B cell (primary cell): ENCODE measurements at regions not wholly inside any gene's neighbourhood (a gene's known extent, or its start where the extent isn't known, plus 50 kb on each side); places are given as distances from the start of the nearest gene placed in this dataset.

Source experiments
- ATAC-seq: fragments of 200-7000 bp; cut with Tn5 transposase; one replicate; pipeline ENCODE4 v1.10.0; 2021; ENCODE audit warnings: low read depth, mild to moderate bottlenecking, moderate number of reproducible peaks, moderate library complexity
- CTCF ChIA-PET: fragments of 350-600 bp; sonication (Branson Sonifier 250); formaldehyde crosslinking; loops from one replicate; lab custom pipeline; 2021; ENCODE audit warnings: antibody characterized with exemption, inconsistent platforms; lab: Charles Lee
- POLR2A ChIA-PET: fragments of 350-600 bp; sonication (Branson Sonifier 250); formaldehyde crosslinking; loops from one replicate; lab custom pipeline; 2021; ENCODE audit warnings: antibody characterized with exemption; lab: Charles Lee
- DNase-seq: peaks from one replicate; pipeline ENCODE4 v3.0.0; 2013
- H2AFZ ChIP-seq: 2 replicates; pipeline ENCODE4 v1.6.1; 2012; ENCODE audit warnings: mild to moderate bottlenecking, low read depth, low read length; ENCODE audit not compliant: insufficient read depth, poor library complexity, severe bottlenecking
- H3K27ac ChIP-seq, 2 donors: 1 replicate in 1 of 2; 2 replicates in 1 of 2; pipeline ENCODE4 v1.5.1; 2012 to 2013; ENCODE audit warnings: low read length in 2 of 2, mild to moderate bottlenecking in 2 of 2, moderate library complexity in 1 of 2
- H3K27me3 ChIP-seq, 4 experiments: fragments of 200-600 bp in 1 of 4; sonication (generic) in 1 of 4; replicated peaks in 1 of 4; 1 replicate in 2 of 4; 2 replicates in 2 of 4; pipeline versions ENCODE4 v1.6.1 to v1.7.0; 2013 to 2016; ENCODE audit warnings: low read length in 3 of 4, mild to moderate bottlenecking in 2 of 4, mixed read lengths in 1 of 4, moderate library complexity in 1 of 4; ENCODE audit not compliant: insufficient read depth in 4 of 4, control insufficient read depth in 3 of 4; ENCODE audit errors: control extremely low read depth in 1 of 4
- H3K36me3 ChIP-seq, 2 experiments: replicated peaks in 1 of 2; 1 replicate in 1 of 2; 2 replicates in 1 of 2; pipeline versions ENCODE4 v1.6.1 to v1.7.1; 2013; ENCODE audit warnings: low read length in 1 of 2; ENCODE audit not compliant: insufficient read depth in 2 of 2, control insufficient read depth in 1 of 2; ENCODE audit errors: control extremely low read depth in 1 of 2, extremely low read depth in 1 of 2
- H3K4me1 ChIP-seq, 2 donors: fragments of 200-600 bp in 1 of 2; sonication (generic) in 1 of 2; 1 replicate in 1 of 2; 2 replicates in 1 of 2; pipeline versions ENCODE4 v1.5.1 to v1.6.1; 2013 to 2017; ENCODE audit warnings: low read length in 2 of 2; ENCODE audit not compliant: control insufficient read depth in 2 of 2, insufficient read depth in 2 of 2
- H3K4me2 ChIP-seq: replicated peaks from 2 replicates; pipeline ENCODE3; 2012; ENCODE audit warnings: mild to moderate bottlenecking, low read depth, low read length; ENCODE audit not compliant: poor library complexity, severe bottlenecking
- H3K4me3 ChIP-seq, 5 experiments: fragments of 200-600 bp in 1 of 5; sonication (generic) in 1 of 5; 1 replicate in 3 of 5; 2 replicates in 2 of 5; pipeline versions ENCODE4 v1.5.1 to v1.7.0; 2011 to 2016; ENCODE audit warnings: low read length in 4 of 5, mild to moderate bottlenecking in 4 of 5, low read depth in 2 of 5, control low read depth in 1 of 5, moderate library complexity in 1 of 5; ENCODE audit not compliant: insufficient read depth in 1 of 5; ENCODE audit errors: control extremely low read depth in 1 of 5, extremely low read depth in 1 of 5
- H3K79me2 ChIP-seq: fragments of 200-600 bp; sonication (generic); one replicate; pipeline ENCODE4 v1.6.0; 2016; ENCODE audit warnings: low read length; ENCODE audit not compliant: control insufficient read depth, insufficient read depth
- H3K9ac ChIP-seq: fragments of 200-600 bp; sonication (generic); 2 replicates; pipeline ENCODE4 v1.6.1; 2017; ENCODE audit warnings: mild to moderate bottlenecking, low read length, moderate library complexity
- H3K9me3 ChIP-seq, 3 donors: one replicate each; pipeline versions ENCODE4 v1.6.1 to v1.7.1; 2013; ENCODE audit warnings: low read length in 2 of 3; ENCODE audit not compliant: control insufficient read depth in 2 of 3, insufficient read depth in 1 of 3; ENCODE audit errors: control extremely low read depth in 1 of 3
- H4K20me1 ChIP-seq: 2 replicates; pipeline ENCODE4 v1.6.0; 2012; ENCODE audit warnings: mild to moderate bottlenecking, low read length; ENCODE audit not compliant: insufficient read depth, control insufficient read depth, poor library complexity, severe bottlenecking
- H3K27ac Mint-ChIP-seq: one replicate; pipeline ENCODE4 v1.8.0; 2021; ENCODE audit warnings: mixed read lengths
- H3K27me3 Mint-ChIP-seq: one replicate; pipeline ENCODE4 v1.8.0; 2021; ENCODE audit warnings: mixed read lengths
- H3K4me1 Mint-ChIP-seq: one replicate; pipeline ENCODE4 v1.8.0; 2021; ENCODE audit warnings: mixed read lengths
- H3K4me3 Mint-ChIP-seq: one replicate; pipeline ENCODE4 v1.8.0; 2021; ENCODE audit warnings: mixed read lengths
- H3K9me3 Mint-ChIP-seq: one replicate; pipeline ENCODE4 v1.8.0; 2022; ENCODE audit warnings: mixed read lengths; ENCODE audit not compliant: insufficient read depth
- EZH2 ChIP-seq: IDR thresholded peaks from 2 replicates; pipeline ENCODE4 v1.6.1; 2012; ENCODE audit warnings: borderline replicate concordance, low read depth, mild to moderate bottlenecking, moderate library complexity, low read length; ENCODE audit not compliant: insufficient read depth, poor library complexity, severe bottlenecking
- WGBS: methylation state at CpG from one replicate; pipeline ENCODE4 v1.1.5; 2013; ENCODE audit warnings: missing lambda C conversion rate; ENCODE audit not compliant: insufficient coverage; 5-methylcytosine and 5-hydroxymethylcytosine counted together
- intact Hi-C: fragments of 100-400 bp; cut with micrococcal nuclease; formaldehyde crosslinking; loops from one replicate; pipeline ENCODE4 v1.10.0; 2022
- TF ChIP-seq, protein P1 (sequence below): fragments of 200-600 bp; IDR thresholded peaks from one replicate; pipeline ENCODE4 v1.8.0; 2022; ENCODE audit warnings: antibody characterized with exemption, mild to moderate bottlenecking

DNA sequence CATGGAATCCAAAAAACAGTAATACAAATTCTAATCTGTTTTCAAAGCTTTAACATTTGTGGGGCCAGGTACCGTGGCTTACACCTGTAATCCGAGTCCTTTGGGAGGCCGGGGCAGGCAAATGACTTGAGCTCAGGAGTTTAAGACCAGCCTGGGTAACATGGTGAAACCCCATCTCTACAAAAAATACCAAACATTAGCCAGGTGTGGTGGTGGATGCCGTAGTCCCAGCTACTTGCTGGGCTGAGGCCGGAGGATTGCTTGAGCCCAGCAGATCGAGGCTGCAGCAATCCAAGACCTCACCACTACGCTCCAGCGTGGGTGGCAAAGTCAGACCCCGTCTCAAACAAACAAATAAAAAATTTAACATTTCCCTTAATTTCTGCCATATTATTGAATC, 74.3 kb upstream of the SALL3 start:
- TF ChIP-seq, protein P1, sequence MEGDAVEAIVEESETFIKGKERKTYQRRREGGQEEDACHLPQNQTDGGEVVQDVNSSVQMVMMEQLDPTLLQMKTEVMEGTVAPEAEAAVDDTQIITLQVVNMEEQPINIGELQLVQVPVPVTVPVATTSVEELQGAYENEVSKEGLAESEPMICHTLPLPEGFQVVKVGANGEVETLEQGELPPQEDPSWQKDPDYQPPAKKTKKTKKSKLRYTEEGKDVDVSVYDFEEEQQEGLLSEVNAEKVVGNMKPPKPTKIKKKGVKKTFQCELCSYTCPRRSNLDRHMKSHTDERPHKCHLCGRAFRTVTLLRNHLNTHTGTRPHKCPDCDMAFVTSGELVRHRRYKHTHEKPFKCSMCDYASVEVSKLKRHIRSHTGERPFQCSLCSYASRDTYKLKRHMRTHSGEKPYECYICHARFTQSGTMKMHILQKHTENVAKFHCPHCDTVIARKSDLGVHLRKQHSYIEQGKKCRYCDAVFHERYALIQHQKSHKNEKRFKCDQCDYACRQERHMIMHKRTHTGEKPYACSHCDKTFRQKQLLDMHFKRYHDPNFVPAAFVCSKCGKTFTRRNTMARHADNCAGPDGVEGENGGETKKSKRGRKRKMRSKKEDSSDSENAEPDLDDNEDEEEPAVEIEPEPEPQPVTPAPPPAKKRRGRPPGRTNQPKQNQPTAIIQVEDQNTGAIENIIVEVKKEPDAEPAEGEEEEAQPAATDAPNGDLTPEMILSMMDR, result no peak
- TF ChIP-seq EZH2, result no peak
- ATAC-seq (no peak), DNase-seq (no peak)
- WGBS, result 97% methylated on average over 5 of the region's 9 CpGs
- Histone ChIP-seq H3K4me2 (no peak overlapping the region), H3K36me3 (no peaks in the 10 kb centered on the region), H3K4me1 (no peaks in the 10 kb centered on the region), H3K27ac (no peak overlapping the region), H3K4me3 (no peak overlapping the region), H3K9ac (no peak overlapping the region), H2AFZ (no peak overlapping the region), H3K9me3 (peaks cover 0 to 24% (median 0%) of the 10 kb centered on the region in 3 donors), H3K27me3 (no peaks in the 10 kb centered on the region), H4K20me1 (no peaks in the 10 kb centered on the region), H3K79me2 (no peaks in the 10 kb centered on the region)
- no peak overlapping the region for H3K4me3 Mint-ChIP-seq
- no peak overlapping the region for H3K27ac Mint-ChIP-seq
- intact Hi-C loops, result no loop called here
- peaks cover 7% of the 10 kb centered on the region for H3K27me3 Mint-ChIP-seq
- H3K4me1 Mint-ChIP-seq, result no peaks in the 10 kb centered on the region
- ChIA-PET CTCF (no interaction called here), POLR2A (no interaction called here)
- peaks cover under 1% of the 10 kb centered on the region for H3K9me3 Mint-ChIP-seq

DNA sequence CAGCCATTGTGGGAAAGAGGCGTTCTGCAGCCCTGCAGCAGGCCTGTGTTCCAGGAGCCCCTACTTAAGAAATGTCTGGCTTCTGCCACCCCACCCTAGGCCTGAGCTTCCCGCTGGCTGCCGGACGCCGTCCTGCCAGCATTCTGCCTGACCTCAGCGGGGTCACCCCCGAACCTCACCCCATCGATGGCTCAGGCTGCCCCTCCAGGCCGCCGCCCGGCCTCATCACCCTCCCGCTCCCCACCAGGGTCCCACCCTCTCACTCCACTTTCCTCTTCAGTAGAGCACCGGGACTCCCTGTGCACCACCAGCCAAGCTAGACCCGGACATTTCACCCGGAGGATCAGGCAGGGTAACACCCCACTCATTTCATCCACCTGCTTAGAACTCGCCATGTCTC, 73.6 kb upstream of the SALL3 start:
- no peak for ATAC-seq
- H3K4me1 ChIP-seq, result no peaks in the 10 kb centered on the region
- H4K20me1 ChIP-seq, result no peaks in the 10 kb centered on the region
- H2AFZ ChIP-seq, result no peak overlapping the region
- Mint-ChIP-seq H3K9me3 (no peaks in the 10 kb centered on the region), H3K4me1 (no peaks in the 10 kb centered on the region), H3K27me3 (peaks cover 7% of the 10 kb centered on the region), H3K4me3 (no peak overlapping the region), H3K27ac (no peak overlapping the region)
- no peak overlapping the region for H3K27ac ChIP-seq
- H3K36me3 ChIP-seq, result no peaks in the 10 kb centered on the region
- CTCF ChIA-PET, result no interaction called here
- no peaks in the 10 kb centered on the region for H3K27me3 ChIP-seq
- no peak overlapping the region for H3K4me3 ChIP-seq
- 94% methylated on average over 15 of the region's 16 CpGs for WGBS
- H3K9me3 ChIP-seq, result peaks cover 0 to 24% (median 0%) of the 10 kb centered on the region in 3 donors
- no peak overlapping the region for H3K4me2 ChIP-seq
- intact Hi-C loops, result no loop called here
- H3K79me2 ChIP-seq, result no peaks in the 10 kb centered on the region
- no peak overlapping the region for H3K9ac ChIP-seq
- POLR2A ChIA-PET, result no interaction called here
- TF ChIP-seq, protein P1, result no peak
- no peak for TF ChIP-seq EZH2
- DNase-seq, result no peak
